Hematopoietic multipotent progenitor cell (in vitro differentiated cells): ENCODE measurements at regions not wholly inside any gene's neighbourhood (a gene's known extent, or its start where the extent isn't known, plus 50 kb on each side); places are given as distances from the start of the nearest gene placed in this dataset.
"Not testable (repeated sequence)": the region's sequence is repeated elsewhere in the genome, so short reads cannot be mapped to it uniquely, and the experiment has no call there.

Experiments
- DNase-seq, 3 donors: peaks; one replicate each; pipeline ENCODE4 v3.0.0-alpha.2; 2011 to 2015; ENCODE audit warnings: low read depth in 2 of 3, low spot score in 2 of 3

DNA sequence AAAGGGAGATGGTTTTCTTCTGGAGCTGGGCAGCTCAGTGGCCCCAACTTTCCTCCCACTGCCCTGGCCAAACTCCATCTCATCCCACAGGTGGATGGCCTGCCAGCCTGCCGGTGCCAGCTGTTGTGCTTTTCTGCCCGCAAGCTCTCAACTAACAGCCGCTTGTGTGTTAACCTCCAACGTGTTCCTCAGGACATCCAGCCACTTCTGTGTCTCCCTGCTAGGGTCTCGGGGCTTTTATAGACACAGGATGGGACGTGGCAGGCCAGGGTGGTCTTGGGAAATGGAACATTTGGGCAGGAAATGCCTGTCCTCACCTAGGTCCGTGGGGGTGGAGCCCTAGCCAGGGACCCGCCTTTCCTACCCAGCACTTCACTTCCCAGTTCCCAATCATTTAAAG is 171.1 kb upstream of the RGS17 start:
- DNase-seq = no peak

DNA sequence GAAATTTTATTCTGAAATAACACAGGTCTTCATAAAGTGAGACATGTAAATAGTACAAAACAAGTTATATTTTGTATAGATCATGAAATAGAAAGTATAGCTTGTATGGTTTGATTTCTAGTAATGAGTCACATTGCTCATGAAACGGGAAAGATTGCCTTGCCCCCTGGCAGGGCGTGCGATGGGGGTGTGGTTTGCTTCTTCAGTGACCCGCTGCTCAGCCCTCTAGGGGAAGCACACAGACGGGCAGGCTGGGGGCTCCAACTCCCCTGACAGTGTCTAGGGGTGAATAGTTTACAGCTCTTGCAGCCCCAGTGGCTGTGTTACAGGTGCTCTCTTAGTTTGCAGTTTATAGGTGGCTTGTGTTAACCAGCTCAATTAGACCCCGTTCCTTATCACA is 170.5 kb upstream of the RGS17 start:
- DNase-seq = no peak

DNA sequence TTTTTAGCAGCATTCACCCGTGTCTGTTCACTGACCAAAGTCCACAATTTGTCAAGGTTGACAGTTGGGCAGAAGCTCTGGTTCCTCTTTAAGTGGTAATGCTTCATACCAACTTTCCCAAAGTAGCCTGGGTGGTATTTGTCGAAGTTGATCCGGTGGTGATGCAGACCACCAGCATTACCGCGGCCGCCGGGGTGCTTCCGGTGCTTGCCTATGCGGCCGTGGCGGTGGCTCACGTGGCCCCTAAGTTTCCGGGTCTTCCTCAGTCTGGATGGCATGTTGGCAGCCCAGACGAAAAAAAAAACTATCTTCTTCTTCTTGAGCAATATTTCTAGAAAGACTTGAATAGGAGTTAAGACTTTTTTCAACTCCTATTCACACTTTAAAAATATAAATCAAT is 151.4 kb upstream of the RGS17 start:
- DNase-seq = not testable (repeated sequence)

DNA sequence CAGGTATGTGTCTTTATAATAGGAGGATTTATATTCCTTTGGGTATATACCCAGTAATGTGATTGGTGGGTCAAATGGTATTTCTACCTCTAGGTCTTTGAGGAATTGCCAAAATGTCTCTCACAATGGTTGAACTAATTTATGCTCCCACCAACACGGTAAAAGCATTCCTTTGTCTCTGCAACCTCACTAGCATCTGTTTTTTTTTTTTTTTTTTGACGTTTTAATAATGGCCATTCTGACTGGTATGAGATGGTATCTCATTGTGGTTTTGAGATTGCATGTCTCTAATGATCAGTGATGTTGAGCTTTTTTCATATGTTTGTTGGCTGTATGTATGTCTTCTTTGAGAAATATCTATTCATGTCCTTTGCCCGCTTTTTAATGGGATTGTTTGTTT is 144.9 kb upstream of the RGS17 start:
- DNase-seq = no peak

DNA sequence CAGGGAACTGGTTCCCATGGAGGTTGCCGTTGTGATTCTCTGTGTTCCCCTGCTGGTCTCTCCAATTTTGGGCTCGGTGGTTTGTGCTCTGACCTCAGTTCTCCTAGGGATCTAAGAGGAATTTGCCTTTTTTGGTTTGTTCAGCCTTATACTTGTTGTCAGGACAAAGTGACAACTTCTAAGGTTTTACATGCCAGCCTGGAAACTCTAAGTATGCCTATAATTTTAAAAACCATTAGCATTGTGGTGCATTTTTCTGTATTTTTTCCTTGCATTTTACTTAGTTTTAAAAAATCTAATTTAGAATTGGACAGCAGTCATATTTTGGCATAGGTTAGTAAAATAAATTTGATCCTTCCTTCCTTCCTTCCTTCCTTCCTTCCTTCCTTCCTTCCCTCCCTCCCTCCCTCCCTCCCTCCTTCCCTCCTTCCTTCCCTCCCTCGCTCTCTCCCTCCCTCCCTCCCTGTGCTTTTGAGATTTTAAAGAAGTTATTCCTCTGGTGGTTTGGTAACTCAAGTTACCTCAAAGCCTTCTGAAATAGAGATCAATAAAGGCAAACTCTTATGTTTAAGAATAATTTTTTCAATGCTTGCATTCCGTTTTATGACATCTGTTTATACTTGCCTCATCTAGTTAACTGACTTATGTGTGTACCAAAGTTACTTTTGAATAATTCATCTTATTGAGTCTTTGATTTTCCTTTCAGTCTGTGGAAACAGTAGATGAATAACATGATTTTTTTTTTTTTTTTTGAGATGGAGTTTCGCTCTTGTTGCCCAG is 141.3 kb upstream of the RGS17 start:
- DNase-seq = no peak

DNA sequence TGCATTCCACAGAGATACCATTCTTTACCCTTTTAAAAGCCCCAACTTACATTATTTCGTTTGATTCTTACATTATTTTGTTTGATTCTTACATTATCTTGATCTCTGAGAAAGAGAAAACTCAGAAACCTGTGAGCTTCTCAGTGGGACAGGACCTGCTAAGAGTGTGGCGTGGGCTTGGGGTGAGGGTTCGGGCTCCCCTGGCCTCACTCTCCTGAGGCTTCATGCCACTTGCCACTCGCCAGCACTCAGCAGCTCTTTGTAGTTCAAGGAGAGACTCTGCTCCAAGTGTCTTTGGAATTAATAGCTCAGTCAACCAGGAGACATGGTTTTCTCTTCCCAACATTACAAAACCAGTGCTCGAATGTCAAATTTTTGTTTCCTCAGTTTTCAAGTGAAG is 132.4 kb upstream of the RGS17 start:
- no peak for DNase-seq

DNA sequence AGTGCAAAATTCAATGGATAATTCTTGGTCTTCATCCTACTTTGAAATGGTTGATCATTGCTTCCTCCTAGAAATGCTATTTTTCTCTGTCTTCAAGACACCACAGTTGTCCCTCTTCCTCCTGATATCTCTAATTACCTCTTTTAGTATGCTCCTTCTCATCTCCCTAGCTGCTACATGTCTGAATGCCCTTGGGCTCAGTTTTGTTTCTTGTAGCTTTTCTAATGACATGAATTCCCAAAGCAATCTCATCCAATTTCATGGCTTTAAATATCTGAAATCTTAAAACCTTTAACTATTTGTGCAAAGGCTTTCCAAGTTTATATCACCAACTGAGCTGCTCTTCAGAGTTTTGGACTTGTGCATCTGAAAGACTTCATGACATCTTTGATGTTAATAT is 120.2 kb upstream of the RGS17 start:
- DNase-seq = no peak

DNA sequence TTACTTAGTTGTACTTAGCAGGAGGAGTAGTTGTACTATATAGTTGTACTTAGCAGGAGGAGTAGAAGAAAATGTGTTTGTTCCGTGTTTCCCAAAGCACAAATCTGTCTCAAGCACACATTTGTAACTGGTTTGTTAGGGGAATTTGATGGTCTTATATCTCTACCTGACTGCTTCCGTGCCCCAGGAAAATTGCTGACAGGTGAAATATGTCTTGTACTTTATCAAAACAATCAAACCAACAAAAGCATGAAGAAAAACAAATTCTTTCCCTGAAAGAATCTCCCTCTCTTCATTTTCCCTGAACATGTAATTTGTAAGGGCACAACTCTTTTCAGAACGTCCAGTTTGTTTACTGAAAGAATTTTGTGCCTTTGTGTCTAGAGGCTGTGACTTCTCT is 106.6 kb upstream of the RGS17 start:
- DNase-seq = no peak

DNA sequence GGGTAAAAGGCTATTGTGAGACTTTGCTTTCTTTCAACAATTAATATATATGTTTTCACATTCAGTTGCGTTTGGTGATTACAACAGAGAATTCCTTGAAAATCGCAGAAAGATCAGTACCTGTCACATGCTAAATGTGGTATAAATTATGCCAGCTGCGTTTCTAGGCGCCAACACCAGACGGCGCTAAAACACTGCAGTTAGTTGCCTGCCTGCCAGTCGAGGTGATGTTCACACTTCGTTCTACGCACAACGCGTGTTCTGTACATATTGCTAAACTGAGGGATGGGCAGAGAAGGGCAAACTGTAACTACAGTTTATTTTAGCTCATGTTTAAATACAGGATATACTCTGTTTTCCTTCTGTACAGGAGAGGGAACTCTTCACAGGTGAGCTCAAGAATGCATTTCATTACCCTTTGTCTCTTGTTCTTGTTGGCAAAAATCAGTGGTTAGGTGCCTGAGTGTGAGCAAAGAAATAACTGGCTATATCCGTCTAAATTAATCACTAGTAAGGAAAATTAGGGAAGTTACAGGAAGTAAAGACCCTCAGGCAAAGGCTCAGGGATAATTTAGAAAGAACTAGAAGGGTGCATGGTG is 100.1 kb upstream of the RGS17 start:
- peak in 2 of 3 donors; percentile 17 to 54 for DNase-seq

DNA sequence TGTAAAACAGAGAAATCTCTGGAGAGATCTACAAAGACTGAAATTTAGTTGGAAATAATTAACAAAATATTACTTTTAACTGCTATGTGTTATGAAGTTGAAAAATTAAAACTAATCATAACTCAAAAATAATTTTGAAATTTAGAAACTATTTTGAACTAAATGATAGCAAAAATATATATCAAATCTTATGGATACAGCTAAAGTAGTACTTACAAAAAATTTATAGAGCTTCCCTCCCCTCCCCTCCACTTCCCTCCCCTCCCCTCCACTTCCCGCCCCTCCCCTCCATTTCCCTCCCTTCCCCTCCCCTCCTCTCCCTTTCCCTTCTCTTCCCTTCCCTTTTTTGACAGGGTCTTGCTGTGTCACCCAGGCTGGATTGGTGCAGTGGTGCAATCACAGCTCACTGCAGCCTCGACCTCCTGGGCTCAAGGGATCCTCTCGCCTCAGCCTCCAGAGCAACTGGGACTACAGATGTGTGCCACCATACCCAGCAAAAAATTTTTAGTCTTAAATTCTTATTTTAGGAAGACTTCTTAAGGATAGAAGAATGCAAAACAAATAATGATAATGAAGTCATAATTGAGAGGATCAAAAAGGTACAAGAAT is 87.2 kb upstream of the RGS17 start:
- no peak for DNase-seq

DNA sequence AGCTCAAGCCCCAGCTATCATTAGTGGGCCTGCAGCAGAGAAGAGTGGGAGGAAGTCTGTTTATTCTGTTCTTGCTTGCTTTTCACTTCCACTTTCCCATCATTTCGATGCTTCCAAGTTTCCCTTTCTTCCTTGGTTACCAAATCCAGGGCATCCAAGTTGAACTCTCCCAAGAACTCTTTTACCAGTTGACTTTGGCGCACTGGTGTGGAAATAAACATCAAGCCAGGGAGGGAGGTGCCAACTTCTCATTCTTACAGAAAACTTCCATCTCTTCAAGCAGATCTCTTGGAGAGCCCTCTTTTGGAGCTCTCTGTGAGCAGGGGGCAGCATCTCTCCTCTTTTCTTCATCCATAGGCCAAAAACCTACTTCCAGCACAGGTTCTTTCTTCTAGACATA is 85.7 kb upstream of the RGS17 start:
- no peak for DNase-seq

DNA sequence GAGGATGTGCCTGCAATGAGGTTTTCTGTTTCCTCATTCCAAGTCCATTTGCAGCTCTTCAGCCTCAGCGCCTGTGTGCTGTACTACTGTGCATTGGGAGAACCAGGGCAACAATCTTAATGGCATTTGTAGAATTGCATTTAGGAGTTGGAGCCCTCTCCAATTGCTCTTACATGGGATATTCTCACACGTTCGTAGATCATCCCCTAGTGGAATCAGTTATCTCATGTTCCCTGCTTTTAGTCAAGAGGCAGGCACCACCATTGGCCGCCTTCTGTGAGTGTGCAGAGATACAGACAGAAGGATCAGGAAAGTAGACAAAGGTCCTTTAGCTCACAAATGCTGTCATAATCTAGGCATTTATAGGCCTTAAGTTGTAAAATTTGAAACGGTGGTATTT is 84.2 kb upstream of the RGS17 start:
- DNase-seq = no peak

DNA sequence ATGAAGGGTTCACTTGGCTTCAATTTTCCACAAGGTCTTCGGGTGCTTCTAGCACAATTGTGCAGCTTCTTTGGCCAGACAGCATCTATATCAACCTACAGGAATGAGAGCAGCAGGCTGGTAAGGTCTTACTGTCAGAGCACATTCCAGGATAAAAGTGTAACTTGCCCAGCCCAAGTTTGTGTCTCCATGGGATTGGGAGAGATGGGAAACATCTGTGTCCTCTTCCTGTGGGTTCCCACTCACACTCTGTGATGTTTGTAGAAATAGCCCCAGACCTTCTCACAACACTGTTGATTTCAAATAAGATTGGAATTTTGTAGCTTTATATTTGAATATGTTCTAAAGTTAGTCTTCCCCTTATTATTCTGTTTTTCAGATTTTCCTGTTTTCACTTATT is 83.4 kb upstream of the RGS17 start:
- DNase-seq = no peak

DNA sequence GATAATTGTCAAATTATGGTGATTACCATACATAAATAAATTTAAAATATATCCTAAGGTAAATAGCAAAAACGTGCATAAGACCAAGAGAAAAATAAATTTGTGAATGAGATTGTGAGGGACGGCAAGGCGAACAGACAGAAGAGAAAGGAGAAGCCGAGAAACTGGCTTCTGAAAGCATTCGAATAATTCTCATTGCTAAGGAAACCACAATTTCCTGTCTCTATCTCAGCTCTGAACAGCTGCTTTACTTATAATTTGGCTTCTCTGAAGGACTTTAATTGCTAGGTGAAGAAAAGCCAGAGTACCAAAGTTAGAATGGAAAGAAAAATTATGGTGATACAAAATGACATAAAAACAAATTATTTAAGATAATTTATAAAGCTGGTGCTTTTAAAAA is 79.0 kb upstream of the RGS17 start:
- DNase-seq = peak in 2 of 3 donors; percentile 17 to 74

DNA sequence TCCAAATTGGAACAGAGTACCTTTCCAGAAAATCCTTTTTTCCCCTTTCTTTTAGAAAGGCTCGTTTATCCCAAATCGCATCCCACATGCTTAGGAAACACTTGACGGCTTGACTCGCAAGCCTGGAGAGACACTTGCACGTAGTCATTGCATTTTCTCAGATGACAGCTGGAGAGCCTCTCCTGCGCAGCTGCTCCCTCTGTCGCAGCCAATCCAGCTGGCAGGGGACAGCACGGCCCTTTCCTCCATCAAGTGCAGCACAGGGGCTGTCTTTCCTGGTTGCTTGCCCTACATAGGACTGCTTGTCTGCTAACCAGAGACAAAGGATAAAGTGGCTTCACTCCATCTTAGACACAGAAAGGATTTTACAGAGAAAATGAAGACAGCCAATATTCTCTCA is 77.6 kb upstream of the RGS17 start:
- no peak for DNase-seq

DNA sequence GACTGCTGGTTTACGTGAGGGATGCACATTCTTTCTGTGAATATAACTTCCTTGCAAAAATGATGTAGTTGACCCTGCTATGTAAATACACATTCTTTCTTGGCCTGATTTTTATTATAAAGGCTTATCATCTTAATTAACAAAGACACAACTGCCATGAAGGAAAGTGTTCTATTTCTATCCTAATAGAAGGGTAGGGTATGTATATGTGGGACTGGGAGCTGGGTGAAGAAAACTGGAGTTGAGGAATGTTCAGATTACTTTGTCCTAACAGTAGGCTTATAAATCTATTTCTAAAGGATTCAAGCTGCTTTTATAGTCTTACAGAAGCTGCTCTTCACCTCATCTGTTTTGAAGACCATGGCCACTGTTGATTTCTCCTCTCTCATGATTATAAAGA is 76.5 kb upstream of the RGS17 start:
- DNase-seq = no peak

DNA sequence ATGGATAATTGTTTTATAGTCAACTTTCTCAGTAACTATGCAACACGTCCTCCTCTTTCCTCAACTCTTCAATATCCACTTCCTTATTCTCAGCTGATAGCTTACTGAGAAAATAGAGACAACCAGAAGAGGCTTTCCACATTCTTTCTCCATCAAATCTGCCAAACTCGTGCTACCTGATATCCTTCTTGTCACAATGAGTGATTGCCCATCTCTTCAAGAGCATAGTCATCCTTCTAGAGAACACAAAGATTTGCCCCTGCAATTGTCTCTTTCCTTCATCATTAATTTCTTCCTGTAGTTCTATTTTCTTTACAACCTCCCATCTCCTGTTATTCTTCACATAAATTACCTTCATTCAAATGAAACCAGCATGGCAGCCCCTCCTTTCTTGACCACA is 75.9 kb upstream of the RGS17 start:
- DNase-seq = no peak

DNA sequence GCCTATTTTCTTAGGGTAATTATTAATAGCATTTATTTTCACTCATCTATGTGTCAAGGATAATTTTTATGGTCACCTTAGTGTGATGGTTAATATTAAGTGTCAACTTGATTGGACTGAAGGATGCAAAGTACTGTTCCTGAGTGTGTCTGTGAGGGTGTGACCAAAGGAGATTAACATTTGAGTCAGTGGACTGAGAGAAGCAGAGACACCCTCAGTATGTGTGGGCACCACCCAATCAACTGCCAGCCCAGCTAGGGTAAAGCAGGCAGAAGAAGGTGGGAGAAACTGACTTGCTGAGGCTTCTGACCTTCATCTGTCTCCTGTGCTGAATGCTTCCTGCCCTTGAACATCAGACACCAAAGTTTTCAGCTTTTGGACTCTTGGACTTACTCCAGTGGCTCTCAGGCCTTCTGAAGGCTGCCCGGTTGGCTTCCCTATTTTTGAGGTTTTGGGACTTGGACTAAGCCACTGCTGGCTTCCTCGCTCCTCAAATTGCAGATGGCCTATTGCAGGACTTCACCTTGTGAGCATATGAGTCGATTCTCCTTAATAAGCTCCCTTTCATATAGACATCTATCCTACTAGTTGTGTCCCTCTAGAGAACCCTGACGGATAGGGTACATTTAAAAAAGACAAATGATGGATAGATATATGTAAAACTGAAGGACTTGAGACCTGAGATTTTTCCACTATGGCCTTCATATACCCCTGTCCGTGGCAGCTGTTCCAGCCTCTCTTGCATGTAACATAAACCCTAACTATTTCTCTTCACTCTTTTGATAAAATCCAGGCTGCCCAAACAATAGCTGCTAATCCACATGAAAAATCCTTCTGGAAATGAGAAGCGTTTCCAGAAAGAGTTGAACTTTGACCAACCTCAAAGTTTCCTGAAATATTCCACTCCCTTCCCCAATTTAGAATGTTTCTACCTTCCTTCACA is 62.1 kb upstream of the RGS17 start:
- DNase-seq = no peak

DNA sequence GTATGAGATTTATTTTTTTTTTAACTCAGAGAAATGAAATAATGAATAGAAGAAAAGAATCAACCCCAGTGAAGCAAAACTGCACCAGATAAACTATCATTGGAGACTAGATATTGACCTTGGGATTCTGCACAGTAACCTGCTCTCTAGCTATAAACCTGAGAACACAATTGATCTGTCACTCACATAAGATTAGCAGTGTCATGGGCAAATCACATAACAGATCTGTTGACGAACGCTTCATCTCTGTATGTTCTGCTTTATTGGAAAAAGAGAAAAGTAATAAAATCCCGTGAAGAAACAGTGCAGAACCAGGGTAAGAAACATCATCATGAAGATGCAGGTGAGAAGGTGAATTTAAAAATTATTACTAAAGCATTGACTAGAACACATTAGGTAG is 52.8 kb upstream of the RGS17 start:
- no peak for DNase-seq
